Inflammatory macrophage treated with lipopolysaccharide for 1 hour (primary cell): ENCODE measurements at regions not wholly inside any gene's neighbourhood (a gene's known extent, or its start where the extent isn't known, plus 50 kb on each side); places are given as distances from the start of the nearest gene placed in this dataset.

Experiments
- DNase-seq, 2 donors: peaks; one replicate each; pipeline ENCODE4 v3.0.0-alpha.2; 2020 to 2022

DNA sequence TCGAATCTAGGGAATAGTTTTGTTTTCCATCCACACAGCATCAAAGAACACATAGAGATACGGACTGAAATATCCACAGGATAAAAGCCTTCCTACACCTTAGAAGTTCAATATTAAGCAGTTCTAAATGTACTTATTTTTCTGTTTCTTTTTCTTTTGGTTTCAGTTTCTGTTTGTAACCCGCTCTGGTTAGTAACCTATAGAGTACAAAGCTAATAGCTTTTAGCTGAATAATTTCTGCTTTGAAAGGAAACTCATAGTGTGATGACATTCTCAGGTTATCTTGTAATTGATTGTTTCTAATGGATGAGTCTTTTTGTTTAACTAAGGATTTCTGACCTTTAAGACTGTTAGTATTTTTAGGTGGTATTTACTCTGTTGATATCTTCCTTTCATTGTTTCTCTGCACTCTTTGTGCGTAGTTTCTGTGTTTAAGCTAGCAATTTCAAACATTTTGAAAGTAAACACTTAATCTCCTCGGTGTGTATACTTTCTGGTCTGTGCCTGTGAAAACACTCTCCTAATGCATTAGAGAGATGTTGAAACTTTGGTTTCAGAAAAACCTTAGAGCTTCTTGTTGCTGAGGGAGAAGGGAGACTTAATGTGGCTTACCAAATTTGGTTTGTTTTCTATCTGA is 385.5 kb downstream of the HDGFL1 start:
- peak; percentile 1 to 5 for DNase-seq

- DNase-seq, result no peak
These were observed 386.8 kb downstream of the HDGFL1 start for GRCh38 chr6:22956029-22956681.

GRCh38 chr6:22958677-22959076 is 389.3 kb downstream of the HDGFL1 start:
- DNase-seq, result no peak

DNA sequence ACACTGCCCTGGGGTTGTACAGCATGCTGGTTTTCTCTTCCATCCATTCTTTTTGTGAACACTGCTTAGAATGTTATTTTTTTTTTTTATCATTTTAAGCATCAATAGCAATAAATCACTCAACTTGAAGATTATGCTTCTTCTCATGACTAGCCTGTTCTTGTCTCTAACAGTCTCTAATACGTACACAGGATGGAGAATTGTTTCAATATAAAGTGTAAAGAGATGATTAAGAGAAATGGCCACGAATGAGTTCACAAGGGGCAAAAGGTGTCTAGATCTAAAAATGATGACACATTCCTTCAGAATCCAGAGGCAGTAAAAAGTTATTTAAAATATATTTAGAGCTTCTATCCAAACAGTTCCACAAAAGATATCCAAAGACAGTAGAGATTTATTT is 390.2 kb downstream of the HDGFL1 start:
- DNase-seq, result no peak

DNA sequence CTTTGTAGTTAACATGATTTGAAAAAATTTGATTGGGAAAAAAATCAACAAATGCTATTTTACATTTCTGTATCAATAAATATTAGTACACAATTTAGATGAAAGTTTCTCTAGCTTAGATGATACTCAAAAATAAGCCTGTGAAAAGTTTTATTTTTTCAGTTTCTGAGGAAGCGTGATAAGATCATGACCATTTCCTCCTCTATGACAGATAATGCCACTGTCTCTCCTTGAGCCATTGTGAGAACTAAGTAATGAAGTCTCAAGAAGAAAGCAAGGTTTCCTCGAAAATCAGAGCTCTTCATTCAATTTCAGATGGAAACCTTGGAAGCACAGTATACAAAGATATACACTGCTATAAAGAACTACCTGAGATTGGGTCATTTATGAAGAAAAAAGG is 395.0 kb downstream of the HDGFL1 start:
- DNase-seq, result no peak

GRCh38 chr6:22965889-22966288 is 396.5 kb downstream of the HDGFL1 start:
- no peak for DNase-seq

DNA sequence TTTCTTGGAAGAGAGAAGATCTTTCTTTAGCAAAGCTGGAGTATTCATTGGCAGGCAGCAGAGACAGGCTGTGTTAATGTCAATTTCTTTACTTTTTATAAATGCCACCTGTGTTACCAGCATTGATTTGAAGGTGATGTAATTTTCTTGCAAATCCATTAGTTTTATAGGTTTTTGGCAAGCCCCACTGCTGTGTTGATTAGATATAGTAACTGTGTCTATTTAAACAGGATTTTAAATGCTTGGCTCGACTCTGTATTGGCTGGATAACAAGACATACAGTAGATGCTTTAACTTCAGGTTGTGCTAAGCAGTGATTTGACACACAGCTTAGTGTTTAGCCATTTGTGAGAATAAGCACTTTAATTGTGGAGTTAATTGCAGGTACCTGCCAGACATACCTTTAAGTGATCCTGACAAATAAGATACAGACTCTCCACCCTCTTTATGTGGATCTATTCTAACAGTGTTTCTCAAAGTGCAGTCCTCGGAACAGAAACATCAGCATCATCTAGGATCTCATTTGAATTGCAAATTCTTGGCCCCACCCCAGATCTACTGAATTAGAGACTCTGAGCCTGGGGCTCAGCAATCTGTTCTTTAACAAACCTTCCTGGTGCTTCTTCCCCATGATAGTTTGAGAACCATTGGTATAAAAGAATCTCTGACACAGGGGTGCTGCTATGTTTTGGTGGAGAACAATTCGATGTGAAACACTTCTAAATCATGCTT is 397.5 kb downstream of the HDGFL1 start:
- no peak for DNase-seq

DNA sequence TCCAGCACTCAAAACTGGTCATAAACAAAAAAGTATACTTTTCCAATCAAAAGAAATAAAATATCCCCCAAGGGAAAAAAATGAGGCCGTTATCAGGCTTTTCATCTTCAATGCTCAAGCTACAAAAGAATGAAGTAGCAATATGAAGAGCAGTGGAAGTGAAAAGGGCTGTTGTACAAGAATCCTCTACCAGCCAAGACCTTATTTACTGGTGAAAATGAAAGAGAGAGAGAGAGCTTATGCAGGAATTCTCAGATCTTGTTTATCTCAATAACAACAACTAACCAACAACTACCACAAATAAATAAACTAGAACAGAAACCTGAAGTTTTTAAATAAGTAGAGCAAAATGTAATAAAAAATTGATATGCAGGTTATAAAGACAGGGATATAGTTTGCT is 400.6 kb downstream of the HDGFL1 start:
- no peak for DNase-seq

DNA sequence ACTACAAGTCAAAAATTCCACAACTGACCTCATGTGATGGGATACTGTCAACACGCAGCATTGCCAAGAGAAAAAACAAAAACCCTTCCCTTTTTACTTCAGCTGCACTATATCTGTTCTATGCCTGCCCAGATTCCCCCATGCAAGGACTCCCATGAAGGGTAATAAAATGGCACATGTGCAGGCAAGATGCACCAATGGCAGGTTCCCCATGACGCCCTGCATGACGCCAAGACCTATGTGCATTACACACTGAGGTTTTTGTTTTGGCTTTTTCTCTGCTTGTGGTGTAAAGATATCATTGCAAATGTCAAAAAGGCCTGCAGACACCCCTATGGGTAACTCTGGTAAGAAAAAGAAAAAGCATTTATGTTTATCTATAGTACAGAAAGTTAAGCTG is 403.4 kb downstream of the HDGFL1 start:
- DNase-seq, result no peak

GRCh38 chr6:22975079-22975478 is 405.7 kb downstream of the HDGFL1 start:
- DNase-seq, result no peak

- no peak for DNase-seq
These were observed 411.1 kb downstream of the HDGFL1 start for GRCh38 chr6:22980446-22980845.

- DNase-seq, result no peak
These were observed 432.8 kb downstream of the HDGFL1 start for GRCh38 chr6:23002044-23002619.

- DNase-seq, result no peak
These were observed 434.5 kb downstream of the HDGFL1 start for GRCh38 chr6:23003671-23004467.

DNA sequence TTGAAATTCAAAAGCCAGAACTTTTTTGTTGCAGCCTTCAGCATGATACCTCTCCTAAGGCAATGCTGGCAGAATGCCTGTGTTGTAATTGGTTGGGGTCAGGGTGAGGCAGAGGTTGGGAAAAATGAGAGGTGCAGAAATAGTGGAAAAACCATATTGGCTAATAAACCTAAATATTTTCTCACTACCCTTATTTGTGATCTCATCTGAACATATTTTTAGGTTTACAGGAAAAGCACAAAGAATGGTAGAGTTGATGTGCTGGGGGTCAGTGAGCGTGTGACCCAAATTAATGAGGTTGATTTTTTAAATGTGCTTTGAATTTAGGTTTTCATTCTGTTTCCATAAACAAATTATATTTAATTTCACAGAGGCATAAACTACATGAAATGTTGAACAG is 437.3 kb downstream of the HDGFL1 start:
- no peak for DNase-seq

DNA sequence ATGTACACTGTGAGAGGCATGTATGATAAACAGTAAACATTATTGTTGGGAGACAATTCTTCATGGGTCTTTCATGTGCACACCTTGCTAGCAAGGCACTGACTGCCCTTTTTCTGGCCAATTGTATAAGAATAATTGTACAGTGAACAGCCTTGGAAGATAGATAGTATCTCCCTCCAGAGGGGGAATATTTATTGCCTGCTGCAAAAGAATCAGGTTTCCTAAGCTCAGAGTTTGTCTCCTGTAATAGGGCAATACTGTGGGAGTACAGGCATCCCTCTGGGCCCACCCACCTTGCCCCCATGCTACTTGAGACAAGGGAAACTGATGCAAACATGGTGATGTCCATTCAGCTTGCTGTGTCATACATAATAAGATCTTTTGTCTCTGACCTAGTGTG is 442.2 kb downstream of the HDGFL1 start:
- DNase-seq, result no peak

- no peak for DNase-seq
These were observed 444.4 kb downstream of the HDGFL1 start for GRCh38 chr6:23013776-23014175.

DNA sequence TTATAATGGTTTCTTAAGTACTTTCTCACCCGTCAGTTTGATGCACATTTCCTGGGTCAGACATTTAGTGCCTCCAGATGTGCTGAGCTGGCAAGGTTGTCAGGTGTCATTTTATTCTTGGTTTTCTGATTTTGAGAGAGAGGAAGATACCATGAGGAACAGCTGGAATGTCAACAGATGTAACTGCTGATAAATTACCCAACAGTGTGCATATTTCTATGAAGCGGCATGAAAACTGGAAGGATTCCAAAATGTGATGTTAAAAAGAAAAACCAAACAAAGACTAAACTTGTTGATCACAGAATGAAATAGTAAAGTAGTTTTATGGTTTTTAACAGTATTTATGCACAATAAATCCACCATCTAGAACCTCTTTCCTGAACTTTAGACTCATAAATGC is 447.3 kb downstream of the HDGFL1 start:
- DNase-seq, result no peak

DNA sequence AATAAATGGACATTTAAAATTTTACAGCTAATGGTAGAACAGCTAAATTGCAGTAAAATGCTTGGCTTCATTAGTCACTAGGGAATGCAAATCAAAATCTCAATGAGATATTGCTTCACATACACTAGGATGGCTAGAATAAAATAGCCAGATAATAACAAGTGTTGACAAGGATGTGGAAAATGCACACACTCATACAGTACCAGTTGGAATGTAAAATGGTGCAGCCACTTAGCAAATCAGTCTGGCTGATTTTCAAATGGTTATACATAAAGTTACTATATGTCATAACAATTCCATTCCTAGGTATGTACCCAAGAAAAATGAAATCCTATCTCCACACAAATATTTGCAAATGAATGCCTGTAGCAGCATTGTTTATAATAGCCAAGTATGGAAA is 452.1 kb downstream of the HDGFL1 start:
- DNase-seq, result no peak

DNA sequence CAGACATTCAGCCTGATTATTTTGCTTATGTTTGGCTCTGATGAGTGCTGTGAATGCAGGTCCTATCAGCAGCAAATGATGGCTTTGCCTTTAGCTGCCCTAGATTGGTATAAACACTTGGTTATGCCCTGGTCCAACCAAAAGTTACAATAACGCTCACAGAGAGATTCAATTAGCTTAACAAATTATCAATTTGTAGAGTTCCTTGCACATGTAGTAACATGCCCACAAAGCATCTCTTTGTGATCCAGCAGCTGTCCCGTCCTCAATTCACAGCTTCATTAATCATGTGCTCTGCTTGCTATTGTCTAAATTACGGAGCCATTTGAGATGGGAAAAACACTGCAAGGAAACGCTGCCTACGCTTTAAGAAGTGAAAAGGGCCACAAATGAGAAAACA is 457.9 kb downstream of the HDGFL1 start:
- DNase-seq, result no peak

GRCh38 chr6:23031986-23032385 is 462.6 kb downstream of the HDGFL1 start:
- no peak for DNase-seq

DNA sequence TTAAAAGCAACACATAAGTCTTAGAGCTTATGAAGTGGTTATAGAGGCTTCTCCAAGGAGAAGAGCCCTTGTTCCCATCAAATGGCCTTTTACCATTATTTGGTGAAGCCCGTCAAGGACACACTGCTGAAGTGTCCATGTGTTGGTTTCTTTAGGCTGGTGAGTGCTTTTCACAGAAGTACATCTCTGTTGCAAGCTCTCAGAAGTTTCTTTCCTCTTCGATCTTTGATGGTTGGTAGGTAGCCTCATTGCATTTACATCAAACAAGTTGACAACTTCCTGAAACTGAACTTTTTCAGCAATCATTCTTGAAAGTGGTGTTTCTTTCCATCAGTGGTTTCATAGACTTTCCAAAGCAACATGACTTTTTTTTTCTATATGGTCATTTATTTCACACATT is 465.6 kb downstream of the HDGFL1 start:
- no peak for DNase-seq

GRCh38 chr6:23036406-23036983 is 467.1 kb downstream of the HDGFL1 start:
- DNase-seq, result no peak

DNA sequence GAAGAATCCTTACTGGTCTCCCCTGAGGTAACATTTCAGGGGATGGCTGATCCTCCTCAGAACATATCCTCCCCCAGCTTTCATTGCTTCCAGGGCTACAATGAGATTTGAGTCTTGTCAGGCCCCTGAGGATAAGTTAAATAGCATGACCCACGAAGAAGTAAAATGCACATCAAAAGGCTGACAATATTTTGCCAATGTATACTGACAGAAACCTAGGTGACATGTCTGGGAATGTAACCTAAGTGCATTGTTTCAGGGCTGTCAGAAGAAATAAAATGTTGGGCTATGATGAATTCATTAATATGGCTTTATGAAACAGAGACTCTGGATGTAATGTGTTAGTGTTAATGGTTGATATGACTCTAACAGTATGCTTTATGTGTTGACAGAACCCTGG is 471.5 kb downstream of the HDGFL1 start:
- DNase-seq, result no peak
